Thyroid gland (tissue), 4 donors: ENCODE measurements at regions not wholly inside any gene's neighbourhood (a gene's known extent, or its start where the extent isn't known, plus 50 kb on each side); places are given as distances from the start of the nearest gene placed in this dataset.

Experiments used
- POLR2A ChIP-seq, 2 donors: fragments of 450-650 bp; IDR thresholded peaks; one replicate each; pipeline ENCODE4 v1.6.1; 2017; ENCODE audit warnings: antibody characterized with exemption in 2 of 2, mild to moderate bottlenecking in 2 of 2, moderate library complexity in 1 of 2
- TF ChIP-seq, protein P1 (sequence below), 6 experiments: fragments of 200-600 bp in 3 of 6; fragments of 450-650 bp in 3 of 6; sonication (generic) in 3 of 6; IDR thresholded peaks; one replicate each; pipeline ENCODE4 v1.5.1; 2016 to 2019; ENCODE audit warnings: antibody characterized with exemption in 6 of 6, mild to moderate bottlenecking in 2 of 6, inconsistent platforms in 1 of 6, moderate library complexity in 1 of 6

DNA sequence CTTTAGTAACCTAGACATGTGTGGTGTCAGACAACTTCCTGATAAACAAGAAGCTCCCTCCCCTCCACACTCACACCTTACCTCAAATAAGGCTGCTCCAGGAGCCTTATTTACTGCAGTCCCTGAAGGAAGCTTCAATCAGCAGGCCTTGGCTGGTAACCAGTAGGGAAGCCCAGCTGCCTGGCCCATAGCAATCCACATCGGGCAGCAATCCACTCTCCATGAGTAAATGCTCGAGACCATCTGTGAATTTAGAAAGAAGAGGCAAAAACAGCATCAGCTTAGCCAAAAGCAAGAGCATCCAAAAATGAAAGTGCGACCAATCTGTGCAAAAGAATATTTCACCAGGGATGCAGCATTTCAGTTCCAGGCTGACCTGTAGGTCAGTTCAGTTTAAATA lies 213.3 kb upstream of the TUSC1 start:
- TF ChIP-seq, protein P1, sequence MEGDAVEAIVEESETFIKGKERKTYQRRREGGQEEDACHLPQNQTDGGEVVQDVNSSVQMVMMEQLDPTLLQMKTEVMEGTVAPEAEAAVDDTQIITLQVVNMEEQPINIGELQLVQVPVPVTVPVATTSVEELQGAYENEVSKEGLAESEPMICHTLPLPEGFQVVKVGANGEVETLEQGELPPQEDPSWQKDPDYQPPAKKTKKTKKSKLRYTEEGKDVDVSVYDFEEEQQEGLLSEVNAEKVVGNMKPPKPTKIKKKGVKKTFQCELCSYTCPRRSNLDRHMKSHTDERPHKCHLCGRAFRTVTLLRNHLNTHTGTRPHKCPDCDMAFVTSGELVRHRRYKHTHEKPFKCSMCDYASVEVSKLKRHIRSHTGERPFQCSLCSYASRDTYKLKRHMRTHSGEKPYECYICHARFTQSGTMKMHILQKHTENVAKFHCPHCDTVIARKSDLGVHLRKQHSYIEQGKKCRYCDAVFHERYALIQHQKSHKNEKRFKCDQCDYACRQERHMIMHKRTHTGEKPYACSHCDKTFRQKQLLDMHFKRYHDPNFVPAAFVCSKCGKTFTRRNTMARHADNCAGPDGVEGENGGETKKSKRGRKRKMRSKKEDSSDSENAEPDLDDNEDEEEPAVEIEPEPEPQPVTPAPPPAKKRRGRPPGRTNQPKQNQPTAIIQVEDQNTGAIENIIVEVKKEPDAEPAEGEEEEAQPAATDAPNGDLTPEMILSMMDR (IDR thresholded peaks at IDR 0.05): no peak
- no peak for TF ChIP-seq POLR2A (IDR thresholded peaks at IDR 0.05)
